Transverse colon (tissue), 3 donors: ENCODE measurements at regions not wholly inside any gene's neighbourhood (a gene's known extent, or its start where the extent isn't known, plus 50 kb on each side); places are given as distances from the start of the nearest gene placed in this dataset.

Experiments
- POLR2A ChIP-seq: fragments of 450-650 bp; IDR thresholded peaks from one replicate; pipeline ENCODE4 v1.6.1; 2016; ENCODE audit warnings: antibody characterized with exemption, mild to moderate bottlenecking, moderate library complexity
- TF ChIP-seq, protein P1 (sequence below), 5 experiments: fragments of 200-600 bp in 3 of 5; fragments of 450-650 bp in 2 of 5; sonication (generic) in 3 of 5; IDR thresholded peaks; 1 replicate in 2 of 5; 2 replicates in 3 of 5; pipeline ENCODE4 v1.5.1; 2016 to 2017; ENCODE audit warnings: antibody characterized with exemption in 5 of 5, inconsistent platforms in 3 of 5, mild to moderate bottlenecking in 2 of 5, moderate library complexity in 1 of 5

DNA sequence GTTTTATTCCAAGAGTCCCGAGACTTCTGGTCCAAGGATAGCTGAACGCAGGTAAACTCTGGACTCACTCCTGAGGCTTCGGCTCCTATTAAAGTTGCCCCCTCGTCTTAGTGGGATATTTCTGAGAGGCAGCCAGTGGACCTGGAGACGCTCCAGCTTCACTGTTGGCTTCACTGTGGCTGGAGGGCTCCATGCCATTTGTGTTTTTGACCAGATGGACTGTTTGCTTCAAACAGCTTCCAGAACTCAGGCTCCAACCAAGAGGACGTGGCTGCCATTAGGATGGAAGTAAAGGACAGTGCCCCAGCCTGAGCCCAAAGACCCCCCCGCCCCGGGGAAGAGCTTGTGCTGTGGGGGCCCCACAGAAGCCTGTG is 94.4 kb upstream of the LDAH start:
- TF ChIP-seq, protein P1, sequence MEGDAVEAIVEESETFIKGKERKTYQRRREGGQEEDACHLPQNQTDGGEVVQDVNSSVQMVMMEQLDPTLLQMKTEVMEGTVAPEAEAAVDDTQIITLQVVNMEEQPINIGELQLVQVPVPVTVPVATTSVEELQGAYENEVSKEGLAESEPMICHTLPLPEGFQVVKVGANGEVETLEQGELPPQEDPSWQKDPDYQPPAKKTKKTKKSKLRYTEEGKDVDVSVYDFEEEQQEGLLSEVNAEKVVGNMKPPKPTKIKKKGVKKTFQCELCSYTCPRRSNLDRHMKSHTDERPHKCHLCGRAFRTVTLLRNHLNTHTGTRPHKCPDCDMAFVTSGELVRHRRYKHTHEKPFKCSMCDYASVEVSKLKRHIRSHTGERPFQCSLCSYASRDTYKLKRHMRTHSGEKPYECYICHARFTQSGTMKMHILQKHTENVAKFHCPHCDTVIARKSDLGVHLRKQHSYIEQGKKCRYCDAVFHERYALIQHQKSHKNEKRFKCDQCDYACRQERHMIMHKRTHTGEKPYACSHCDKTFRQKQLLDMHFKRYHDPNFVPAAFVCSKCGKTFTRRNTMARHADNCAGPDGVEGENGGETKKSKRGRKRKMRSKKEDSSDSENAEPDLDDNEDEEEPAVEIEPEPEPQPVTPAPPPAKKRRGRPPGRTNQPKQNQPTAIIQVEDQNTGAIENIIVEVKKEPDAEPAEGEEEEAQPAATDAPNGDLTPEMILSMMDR (IDR thresholded peaks at IDR 0.05): no peak
- no peak for TF ChIP-seq POLR2A
